ENCODE measurements at regions not wholly inside any gene's neighbourhood (a gene's known extent, or its start where the extent isn't known, plus 50 kb on each side); places are given as distances from the start of the nearest gene placed in this dataset.
A peak's percentile ranks its signal among the peaks of the same experiment; 100 is the strongest.
"Not testable (repeated sequence)": the region's sequence is repeated elsewhere in the genome, so short reads cannot be mapped to it uniquely, and the experiment has no call there.

GRCh38 chr14:106421431-106422033 lies 895.1 kb downstream of the TMEM121 start:
- peak; percentile 58 for TF ChIP-seq CTCF (IDR thresholded peaks at IDR 0.05)
- not testable (repeated sequence) for TF ChIP-seq ZFX (IDR thresholded peaks at IDR 0.05; ENCODE audit: borderline replicate concordance)

Data from 22Rv1 (cell line).